ENCODE measurements at regions not wholly inside any gene's neighbourhood (a gene's known extent, or its start where the extent isn't known, plus 50 kb on each side); places are given as distances from the start of the nearest gene placed in this dataset.

GRCh38 chr1:63051356-63051755 is 267.4 kb downstream of the ATG4C start:
- no peaks in the 10 kb centered on the region for H3K27me3 ChIP-seq (ENCODE audit: low read length)
- H3K4me1 ChIP-seq (ENCODE audit: low read length), result no peaks in the 10 kb centered on the region
- no peak overlapping the region for H3K9ac ChIP-seq (ENCODE audit: low read length)
- no peaks in the 10 kb centered on the region for H3K36me3 ChIP-seq (ENCODE audit: insufficient read depth, low read length)
- H3K4me3 ChIP-seq (ENCODE audit: low read length), result no peak overlapping the region
- H3K79me2 ChIP-seq (ENCODE audit: low read length), result no peaks in the 10 kb centered on the region
- H3K9me2 ChIP-seq (replicated peaks; ENCODE audit: insufficient read depth, low read length), result no peaks in the 10 kb centered on the region
- no peaks in the 10 kb centered on the region for H3K9me3 ChIP-seq (ENCODE audit: low read length)
- no peak overlapping the region for H2AFZ ChIP-seq (ENCODE audit: low read length)
- H4K20me1 ChIP-seq (ENCODE audit: insufficient read depth, low read depth, low read length), result no peaks in the 10 kb centered on the region
- H3K4me2 ChIP-seq (ENCODE audit: low read depth, low read length, poor library complexity, severe bottlenecking), result no peak overlapping the region
- DNase-seq, result no peak
- no peak overlapping the region for H3K27ac ChIP-seq (ENCODE audit: low read length)

- H3K27me3 ChIP-seq (ENCODE audit: low read length), result no peaks in the 10 kb centered on the region
- no peak overlapping the region for H3K4me3 ChIP-seq (ENCODE audit: low read length)
- H4K20me1 ChIP-seq (ENCODE audit: insufficient read depth, low read depth, low read length), result no peaks in the 10 kb centered on the region
- no peaks in the 10 kb centered on the region for H3K36me3 ChIP-seq (ENCODE audit: insufficient read depth, low read length)
- no peaks in the 10 kb centered on the region for H3K79me2 ChIP-seq (ENCODE audit: low read length)
- H3K9me3 ChIP-seq (ENCODE audit: low read length), result no peaks in the 10 kb centered on the region
- no peak for DNase-seq
- no peaks in the 10 kb centered on the region for H3K4me1 ChIP-seq (ENCODE audit: low read length)
- no peak overlapping the region for H3K9ac ChIP-seq (ENCODE audit: low read length)
- no peak overlapping the region for H3K27ac ChIP-seq (ENCODE audit: low read length)
- H3K9me2 ChIP-seq (replicated peaks; ENCODE audit: insufficient read depth, low read length), result no peaks in the 10 kb centered on the region
- no peak overlapping the region for H2AFZ ChIP-seq (ENCODE audit: low read length)
- no peak overlapping the region for H3K4me2 ChIP-seq (ENCODE audit: low read depth, low read length, poor library complexity, severe bottlenecking)
Measured at GRCh38 chr1:63051886-63052285, 268.0 kb downstream of the ATG4C start.

GRCh38 chr1:63054184-63054583 is 268.2 kb upstream of the FOXD3 start:
- H3K9me3 ChIP-seq (ENCODE audit: low read length), result no peaks in the 10 kb centered on the region
- no peak overlapping the region for H3K27ac ChIP-seq (ENCODE audit: low read length)
- H3K9me2 ChIP-seq (replicated peaks; ENCODE audit: insufficient read depth, low read length), result no peaks in the 10 kb centered on the region
- H3K4me3 ChIP-seq (ENCODE audit: low read length), result no peak overlapping the region
- DNase-seq, result no peak
- H3K4me1 ChIP-seq (ENCODE audit: low read length), result no peaks in the 10 kb centered on the region
- no peaks in the 10 kb centered on the region for H3K79me2 ChIP-seq (ENCODE audit: low read length)
- no peak overlapping the region for H2AFZ ChIP-seq (ENCODE audit: low read length)
- no peak overlapping the region for H3K9ac ChIP-seq (ENCODE audit: low read length)
- H4K20me1 ChIP-seq (ENCODE audit: insufficient read depth, low read depth, low read length), result no peaks in the 10 kb centered on the region
- H3K36me3 ChIP-seq (ENCODE audit: insufficient read depth, low read length), result no peaks in the 10 kb centered on the region
- no peak overlapping the region for H3K4me2 ChIP-seq (ENCODE audit: low read depth, low read length, poor library complexity, severe bottlenecking)
- no peaks in the 10 kb centered on the region for H3K27me3 ChIP-seq (ENCODE audit: low read length)

DNA sequence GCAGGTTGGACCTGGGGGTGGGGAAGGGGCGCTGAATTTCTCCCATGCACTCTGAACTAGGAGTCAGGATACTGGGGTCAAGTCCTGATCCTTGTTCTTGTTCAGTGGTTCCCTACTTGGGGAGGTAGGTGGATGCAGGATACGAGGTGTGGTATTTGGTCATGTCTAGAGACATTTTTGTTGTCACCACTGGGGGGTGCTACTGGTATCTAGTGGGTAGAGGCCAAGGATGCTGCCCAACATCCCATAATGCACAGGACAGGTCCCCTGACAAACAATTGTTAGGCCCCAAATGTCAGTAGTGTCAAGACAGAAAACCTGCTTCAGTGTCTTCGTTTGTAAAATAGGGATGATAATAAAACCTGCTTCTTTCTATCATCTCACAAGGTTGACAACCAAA is 259.0 kb upstream of the FOXD3 start:
- H4K20me1 ChIP-seq (ENCODE audit: insufficient read depth, low read depth, low read length), result no peaks in the 10 kb centered on the region
- H3K79me2 ChIP-seq (ENCODE audit: low read length), result no peaks in the 10 kb centered on the region
- no peaks in the 10 kb centered on the region for H3K27me3 ChIP-seq (ENCODE audit: low read length)
- H3K9me2 ChIP-seq (replicated peaks; ENCODE audit: insufficient read depth, low read length), result no peaks in the 10 kb centered on the region
- no peaks in the 10 kb centered on the region for H3K4me1 ChIP-seq (ENCODE audit: low read length)
- no peak overlapping the region for H2AFZ ChIP-seq (ENCODE audit: low read length)
- DNase-seq, result peak; percentile 44
- no peak overlapping the region for H3K9ac ChIP-seq (ENCODE audit: low read length)
- no peaks in the 10 kb centered on the region for H3K36me3 ChIP-seq (ENCODE audit: insufficient read depth, low read length)
- H3K27ac ChIP-seq (ENCODE audit: low read length), result no peak overlapping the region
- no peaks in the 10 kb centered on the region for H3K9me3 ChIP-seq (ENCODE audit: low read length)
- H3K4me3 ChIP-seq (ENCODE audit: low read length), result no peak overlapping the region
- no peak overlapping the region for H3K4me2 ChIP-seq (ENCODE audit: low read depth, low read length, poor library complexity, severe bottlenecking)

GRCh38 chr1:63064135-63064534 is 258.2 kb upstream of the FOXD3 start:
- H3K9ac ChIP-seq (ENCODE audit: low read length), result no peak overlapping the region
- H3K36me3 ChIP-seq (ENCODE audit: insufficient read depth, low read length), result no peaks in the 10 kb centered on the region
- H3K79me2 ChIP-seq (ENCODE audit: low read length), result no peaks in the 10 kb centered on the region
- no peaks in the 10 kb centered on the region for H3K4me1 ChIP-seq (ENCODE audit: low read length)
- no peaks in the 10 kb centered on the region for H3K27me3 ChIP-seq (ENCODE audit: low read length)
- H3K9me2 ChIP-seq (replicated peaks; ENCODE audit: insufficient read depth, low read length), result no peaks in the 10 kb centered on the region
- H3K27ac ChIP-seq (ENCODE audit: low read length), result no peak overlapping the region
- H3K4me2 ChIP-seq (ENCODE audit: low read depth, low read length, poor library complexity, severe bottlenecking), result no peak overlapping the region
- H4K20me1 ChIP-seq (ENCODE audit: insufficient read depth, low read depth, low read length), result no peaks in the 10 kb centered on the region
- no peak overlapping the region for H3K4me3 ChIP-seq (ENCODE audit: low read length)
- DNase-seq, result no peak
- H3K9me3 ChIP-seq (ENCODE audit: low read length), result no peaks in the 10 kb centered on the region
- H2AFZ ChIP-seq (ENCODE audit: low read length), result no peak overlapping the region

DNA sequence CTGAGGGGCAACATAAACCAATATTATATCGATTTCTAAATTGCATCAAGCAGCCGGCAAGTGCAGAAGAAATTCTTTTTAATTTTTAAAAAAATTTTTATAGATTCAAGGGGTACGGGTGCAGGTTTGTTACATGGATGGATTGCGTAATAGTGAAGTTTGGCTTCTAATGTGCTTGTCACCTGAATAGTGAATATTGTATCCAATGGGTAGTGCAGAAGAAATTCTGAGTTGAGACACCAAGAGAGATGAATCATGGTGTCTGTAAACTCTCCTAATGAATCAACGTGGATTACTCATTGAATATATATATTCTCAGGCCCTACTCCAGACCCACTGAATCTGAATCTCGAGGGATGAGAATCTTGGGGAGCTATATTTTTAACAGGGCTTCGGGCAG is 253.7 kb upstream of the FOXD3 start:
- Histone ChIP-seq H3K4me1 (ENCODE audit: low read length) (no peaks in the 10 kb centered on the region), H3K79me2 (ENCODE audit: low read length) (no peaks in the 10 kb centered on the region), H3K4me2 (ENCODE audit: low read depth, low read length, poor library complexity, severe bottlenecking) (no peak overlapping the region), H3K27ac (ENCODE audit: low read length) (no peak overlapping the region), H3K9ac (ENCODE audit: low read length) (no peak overlapping the region), H3K4me3 (ENCODE audit: low read length) (no peak overlapping the region), H2AFZ (ENCODE audit: low read length) (no peak overlapping the region), H3K9me3 (ENCODE audit: low read length) (no peaks in the 10 kb centered on the region), H3K9me2 (replicated peaks; ENCODE audit: insufficient read depth, low read length) (no peaks in the 10 kb centered on the region), H4K20me1 (ENCODE audit: insufficient read depth, low read depth, low read length) (no peaks in the 10 kb centered on the region), H3K36me3 (ENCODE audit: insufficient read depth, low read length) (no peaks in the 10 kb centered on the region), H3K27me3 (ENCODE audit: low read length) (no peaks in the 10 kb centered on the region)
- DNase-seq, result no peak

DNA sequence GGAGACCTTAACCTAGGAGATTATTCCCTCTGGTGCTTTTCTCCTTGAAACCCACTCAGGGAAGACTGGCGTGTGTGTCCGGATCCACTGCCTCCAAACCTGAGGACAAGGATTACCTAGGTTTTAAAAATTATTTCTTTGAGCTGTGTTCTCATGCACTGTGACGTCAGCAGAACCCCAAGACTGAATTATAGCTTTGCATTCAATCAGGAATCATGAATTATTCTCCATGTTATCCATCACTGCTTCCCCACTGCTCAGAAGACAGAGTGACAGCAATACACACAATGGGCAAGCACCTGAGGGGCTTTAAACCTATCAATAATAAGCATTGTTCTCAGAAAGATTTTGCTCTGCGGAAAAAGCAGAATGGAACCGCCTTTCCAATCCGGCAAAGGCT is 253.2 kb upstream of the FOXD3 start:
- Histone ChIP-seq H3K9ac (ENCODE audit: low read length) (no peak overlapping the region), H3K27ac (ENCODE audit: low read length) (no peak overlapping the region), H3K4me3 (ENCODE audit: low read length) (no peak overlapping the region), H3K79me2 (ENCODE audit: low read length) (no peaks in the 10 kb centered on the region), H3K9me2 (replicated peaks; ENCODE audit: insufficient read depth, low read length) (no peaks in the 10 kb centered on the region), H3K4me1 (ENCODE audit: low read length) (no peaks in the 10 kb centered on the region), H3K36me3 (ENCODE audit: insufficient read depth, low read length) (no peaks in the 10 kb centered on the region), H3K27me3 (ENCODE audit: low read length) (no peaks in the 10 kb centered on the region), H3K9me3 (ENCODE audit: low read length) (no peaks in the 10 kb centered on the region), H3K4me2 (ENCODE audit: low read depth, low read length, poor library complexity, severe bottlenecking) (no peak overlapping the region), H2AFZ (ENCODE audit: low read length) (no peak overlapping the region), H4K20me1 (ENCODE audit: insufficient read depth, low read depth, low read length) (no peaks in the 10 kb centered on the region)
- DNase-seq, result no peak

DNA sequence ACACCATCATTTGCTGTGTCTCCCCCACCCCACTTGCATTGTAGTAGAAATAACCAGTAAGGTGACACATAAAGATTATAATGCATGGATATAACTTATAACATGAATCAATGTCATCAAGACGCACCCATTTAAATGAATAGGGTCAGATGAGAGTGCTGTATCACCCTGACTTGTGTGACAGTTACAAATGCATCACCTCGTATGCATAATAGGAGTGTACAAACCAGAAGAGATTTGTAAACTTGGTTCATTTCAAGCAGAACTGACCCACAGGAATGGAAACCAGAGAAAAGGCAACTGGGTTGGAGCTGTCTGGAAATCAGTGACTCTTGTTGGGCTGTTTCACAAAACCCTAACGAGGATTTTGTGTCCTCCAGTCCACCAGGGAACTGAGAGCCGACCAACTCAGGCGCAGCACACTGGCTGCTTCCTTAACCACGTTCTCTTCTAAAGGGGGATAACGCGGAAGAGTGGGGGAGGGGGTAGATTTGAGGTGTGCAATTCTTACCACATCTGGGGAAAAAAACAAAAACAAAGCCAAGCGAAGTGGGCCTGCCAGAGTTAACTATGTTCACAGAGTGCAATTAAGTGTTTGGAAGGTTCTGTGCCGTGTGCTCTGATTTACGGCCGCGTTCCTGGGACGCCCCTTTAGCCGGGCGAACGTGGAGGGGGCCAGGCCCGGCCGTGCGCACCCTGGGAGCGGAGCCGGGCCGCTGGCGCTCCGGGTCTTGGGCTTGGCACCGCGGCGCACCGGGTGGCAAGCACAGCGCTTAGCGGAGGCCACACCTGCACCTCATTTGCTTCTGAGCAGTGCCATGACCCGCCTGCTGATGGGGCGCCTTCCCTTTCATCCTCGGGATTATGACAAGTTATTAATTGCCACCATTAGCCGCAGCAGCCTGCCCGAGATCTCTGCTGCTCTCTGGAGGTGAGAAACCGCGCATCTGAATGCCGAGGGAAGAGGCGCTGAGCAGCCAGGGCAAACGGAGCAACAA is 248.8 kb upstream of the FOXD3 start:
- no peak for DNase-seq
- Histone ChIP-seq H3K4me3 (ENCODE audit: low read length) (no peak overlapping the region), H3K79me2 (ENCODE audit: low read length) (no peaks in the 10 kb centered on the region), H3K9ac (ENCODE audit: low read length) (no peak overlapping the region), H3K9me3 (ENCODE audit: low read length) (no peaks in the 10 kb centered on the region), H2AFZ (ENCODE audit: low read length) (no peak overlapping the region), H3K27me3 (ENCODE audit: low read length) (no peaks in the 10 kb centered on the region), H3K4me1 (ENCODE audit: low read length) (no peaks in the 10 kb centered on the region), H3K36me3 (ENCODE audit: insufficient read depth, low read length) (no peaks in the 10 kb centered on the region), H3K4me2 (ENCODE audit: low read depth, low read length, poor library complexity, severe bottlenecking) (no peak overlapping the region), H3K27ac (ENCODE audit: low read length) (no peak overlapping the region), H3K9me2 (replicated peaks; ENCODE audit: insufficient read depth, low read length) (no peaks in the 10 kb centered on the region), H4K20me1 (ENCODE audit: insufficient read depth, low read depth, low read length) (no peaks in the 10 kb centered on the region)
